Cardiac fibroblast (primary cell): ENCODE measurements at regions not wholly inside any gene's neighbourhood (a gene's known extent, or its start where the extent isn't known, plus 50 kb on each side); places are given as distances from the start of the nearest gene placed in this dataset.

Experiments used
- DNase-seq, 2 donors: peaks; one replicate each; pipeline versions ENCODE4 v3.0.0 to v3.0.0-alpha.2; 2010; ENCODE audit warnings: low read depth in 2 of 2
- H3K4me3 ChIP-seq, 2 donors: replicated peaks in 1 of 2; 1 replicate in 1 of 2; 2 replicates in 1 of 2; pipeline ENCODE4 v1.5.1; 2011; ENCODE audit warnings: low read depth in 2 of 2, low read length in 2 of 2, mild to moderate bottlenecking in 2 of 2, moderate library complexity in 1 of 2
- CTCF ChIP-seq: IDR thresholded peaks from one replicate; pipeline ENCODE4 v1.5.1; 2011; ENCODE audit warnings: low read depth, mild to moderate bottlenecking, low read length, inconsistent platforms

GRCh38 chr5:143962201-143962600, 150.2 kb downstream of the HMHB1 start:
- DNase-seq, result no peak
- no peak overlapping the region for H3K4me3 ChIP-seq
- no peak for TF ChIP-seq CTCF

GRCh38 chr5:143964919-143965318, 153.0 kb downstream of the HMHB1 start:
- no peak overlapping the region for H3K4me3 ChIP-seq
- peak in 1 of 2 donors; percentile 32 for DNase-seq
- no peak for TF ChIP-seq CTCF

GRCh38 chr5:143966280-143966679, 154.3 kb downstream of the HMHB1 start:
- H3K4me3 ChIP-seq, result no peak overlapping the region
- DNase-seq, result no peak

GRCh38 chr5:143968071-143968878, 156.3 kb downstream of the HMHB1 start:
- DNase-seq, result peak; percentile 59 to 79
- peak; percentile 45 for TF ChIP-seq CTCF
- H3K4me3 ChIP-seq, result no peak overlapping the region

More at GRCh38 chr5:143966280-143966679, 154.3 kb downstream of the HMHB1 start:
- no peak for TF ChIP-seq CTCF

- no peak for TF ChIP-seq CTCF
- no peak overlapping the region for H3K4me3 ChIP-seq
- no peak for DNase-seq
Measured at GRCh38 chr5:143970159-143970558, 158.2 kb downstream of the HMHB1 start.

- no peak overlapping the region for H3K4me3 ChIP-seq
- no peak for DNase-seq
- no peak for TF ChIP-seq CTCF
Measured at GRCh38 chr5:143972068-143972467, 160.1 kb downstream of the HMHB1 start.
